ELR (cell line): ENCODE measurements at regions not wholly inside any gene's neighbourhood (a gene's known extent, or its start where the extent isn't known, plus 50 kb on each side); places are given as distances from the start of the nearest gene placed in this dataset.
"Not testable (repeated sequence)": the region's sequence is repeated elsewhere in the genome, so short reads cannot be mapped to it uniquely, and the experiment has no call there.

Experiments used
- DNase-seq: peaks from one replicate; pipeline ENCODE4 v3.0.0-alpha.2; 2015; ENCODE audit warnings: low read depth

DNA sequence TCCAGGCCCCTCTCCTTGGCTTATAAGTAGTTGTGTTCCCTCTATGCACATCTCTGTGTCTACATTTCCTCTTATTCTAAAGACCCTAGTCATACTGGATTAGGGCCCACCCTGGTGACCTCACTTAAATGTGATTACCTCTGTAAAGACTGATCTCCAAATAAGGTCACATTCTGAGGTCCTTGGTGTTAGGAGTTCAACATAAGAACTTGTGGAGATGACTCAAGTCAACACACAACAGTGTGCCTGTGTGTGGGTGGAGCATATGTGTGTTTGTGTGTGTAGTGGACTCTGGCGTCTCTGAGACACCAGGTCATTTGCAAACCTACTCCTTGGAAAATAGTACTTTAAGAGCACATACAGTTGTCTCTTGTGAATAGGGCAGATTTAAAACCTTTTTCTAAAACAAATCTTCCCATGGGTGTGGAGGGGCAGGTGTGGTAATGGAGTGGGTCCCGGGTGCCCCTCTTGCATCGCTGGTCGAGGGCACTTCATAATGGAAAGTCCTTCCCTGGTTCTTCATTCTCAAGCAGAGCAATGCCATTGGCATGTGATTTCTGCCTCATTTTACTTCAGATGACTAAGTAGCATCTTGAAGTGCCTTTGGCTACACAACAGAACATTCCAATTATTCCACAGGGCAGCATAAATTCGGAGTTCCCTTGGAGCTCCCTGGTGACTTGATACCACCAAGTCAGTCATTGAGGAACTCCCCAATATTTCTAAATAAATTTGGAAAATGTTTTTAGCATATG lies 84.4 kb downstream of the C9orf152 start:
- peak; percentile 84 for DNase-seq

DNA sequence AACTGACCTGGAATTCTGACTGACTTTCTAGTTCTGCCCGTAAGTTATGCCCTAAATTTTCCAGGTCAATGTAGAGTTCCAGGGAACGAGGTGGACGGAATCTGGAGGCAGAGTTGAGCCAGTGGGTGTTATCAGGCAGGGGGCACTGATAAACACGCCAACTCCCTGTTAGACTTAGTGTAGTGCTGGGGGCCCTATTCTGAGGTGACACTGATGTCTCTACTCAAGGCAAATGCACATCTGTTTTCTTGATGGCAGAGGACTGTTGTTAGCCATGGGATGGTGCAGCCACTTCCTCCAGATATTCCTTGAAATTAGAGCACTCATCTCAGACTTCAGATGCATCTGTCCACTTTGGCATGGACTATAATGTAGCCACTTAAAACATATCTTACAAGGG lies 83.5 kb downstream of the C9orf152 start:
- no peak for DNase-seq

DNA sequence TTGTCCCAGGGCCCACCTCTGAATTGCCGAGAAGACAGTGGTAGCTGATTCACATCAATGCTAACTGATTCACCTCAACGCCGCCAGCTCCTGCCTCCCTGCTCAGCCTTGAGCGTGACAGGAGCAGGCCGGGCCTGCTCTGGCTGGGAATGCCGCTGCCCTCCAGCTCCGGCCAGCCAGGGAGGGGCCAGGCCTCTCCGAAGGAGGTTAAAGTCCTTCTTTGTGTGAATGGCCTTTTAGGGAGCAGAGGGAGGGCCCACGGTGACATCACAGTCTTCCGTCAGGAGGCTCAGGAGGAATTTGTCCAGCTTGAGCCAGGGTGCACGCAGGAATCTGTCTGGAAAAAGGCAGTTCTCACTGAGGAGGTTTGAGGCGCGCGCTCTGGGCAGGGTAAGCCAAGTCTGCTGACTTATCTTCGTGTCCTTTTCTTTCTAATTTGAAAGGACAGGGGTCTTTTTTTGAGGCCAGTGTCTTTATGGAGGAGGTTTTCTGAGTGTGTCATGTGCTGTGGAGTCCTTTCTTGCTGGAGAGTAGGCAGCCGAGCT lies 82.7 kb downstream of the C9orf152 start:
- DNase-seq: peak; percentile 83

DNA sequence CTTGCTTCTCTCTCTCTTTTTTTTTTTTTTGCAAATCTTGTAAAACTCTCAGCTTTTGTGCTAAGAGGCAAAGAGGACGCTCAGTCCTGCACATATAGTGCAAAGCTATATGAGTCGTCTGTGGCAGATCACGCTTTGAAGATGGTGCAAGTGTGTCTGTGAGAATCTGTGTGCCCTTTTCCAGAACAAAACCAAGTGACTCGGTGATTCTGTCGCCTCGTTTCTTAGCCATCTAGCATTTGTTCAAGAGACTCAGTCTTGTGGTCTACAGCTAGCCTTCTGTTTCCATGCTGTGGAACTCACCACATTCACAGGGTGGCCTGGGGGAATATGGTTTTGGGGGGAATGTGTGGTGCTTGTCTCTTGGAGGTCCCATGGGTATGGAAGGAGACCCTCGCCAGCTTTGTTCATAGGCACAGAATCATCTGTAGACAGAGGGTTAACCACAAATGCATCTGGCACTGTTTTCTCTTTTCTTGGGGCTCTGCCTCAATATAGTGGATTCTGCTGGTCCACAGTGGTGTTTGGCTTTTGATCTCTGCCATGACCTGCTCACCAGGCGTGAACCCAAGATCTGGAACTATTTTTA lies 82.1 kb downstream of the C9orf152 start:
- DNase-seq: no peak

DNA sequence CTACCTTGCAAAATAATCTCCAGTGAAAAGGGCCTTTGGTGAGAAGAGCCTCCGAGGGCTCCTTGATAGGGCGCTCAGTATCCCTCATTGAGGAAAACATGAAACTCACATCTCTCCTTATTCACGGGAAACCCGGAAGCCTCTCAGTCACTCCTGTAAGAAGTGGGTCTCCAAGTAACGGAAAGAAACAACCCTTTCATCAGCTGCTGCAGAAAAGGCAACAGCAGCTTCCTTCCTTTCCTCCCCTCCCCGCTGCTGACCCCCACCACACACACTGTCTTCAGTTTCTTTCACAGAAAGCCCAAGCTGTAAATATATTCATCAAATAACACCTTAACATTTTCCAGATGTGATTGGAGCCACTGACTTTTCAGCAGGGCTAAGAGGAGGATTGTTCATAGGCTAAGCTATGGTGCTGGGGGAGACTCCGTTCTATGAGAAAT lies 81.4 kb downstream of the C9orf152 start:
- DNase-seq: no peak

DNA sequence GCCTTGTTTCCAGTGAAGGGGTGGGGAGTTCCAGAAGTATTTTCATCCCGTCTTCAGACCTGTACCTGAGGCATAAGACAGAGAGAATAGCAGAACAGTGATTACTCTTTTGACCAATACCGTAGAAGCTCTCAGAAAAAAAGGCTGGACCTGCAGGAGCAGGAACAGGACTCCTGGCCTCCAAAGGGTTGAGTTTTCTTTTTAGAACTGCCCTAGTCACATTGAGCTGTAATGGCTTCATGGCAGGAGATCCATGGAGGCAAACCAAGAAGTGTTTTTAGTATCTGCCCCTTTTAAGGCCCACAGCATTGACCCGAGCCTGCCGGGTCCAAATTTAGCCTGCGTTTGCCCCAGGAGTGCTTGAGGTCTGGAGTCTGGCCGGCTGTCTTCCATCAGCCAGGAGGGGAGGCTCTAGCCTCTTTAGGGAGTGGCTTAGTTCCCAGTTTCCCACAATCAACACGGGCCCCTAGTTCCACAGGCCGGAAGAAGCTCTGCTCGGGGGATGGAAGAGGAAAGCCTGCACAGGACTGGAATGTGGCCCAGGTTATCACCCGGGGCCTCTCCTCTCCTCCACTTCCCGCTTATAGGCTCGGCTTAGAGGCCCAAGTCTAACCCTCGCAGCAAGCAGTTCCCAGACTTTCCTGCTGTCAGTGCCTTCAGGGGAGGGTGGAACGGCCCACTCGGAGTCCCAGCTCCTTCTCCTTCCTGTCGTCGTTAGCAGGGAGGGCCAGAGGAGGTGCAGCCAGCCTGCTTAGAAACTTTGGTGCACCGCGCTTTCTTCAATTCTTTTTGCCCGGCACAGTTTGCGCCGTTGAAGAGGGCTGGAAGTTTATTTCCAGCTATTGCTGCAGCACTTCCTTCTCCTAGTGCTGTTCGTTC lies 80.7 kb downstream of the C9orf152 start:
- no peak for DNase-seq

DNA sequence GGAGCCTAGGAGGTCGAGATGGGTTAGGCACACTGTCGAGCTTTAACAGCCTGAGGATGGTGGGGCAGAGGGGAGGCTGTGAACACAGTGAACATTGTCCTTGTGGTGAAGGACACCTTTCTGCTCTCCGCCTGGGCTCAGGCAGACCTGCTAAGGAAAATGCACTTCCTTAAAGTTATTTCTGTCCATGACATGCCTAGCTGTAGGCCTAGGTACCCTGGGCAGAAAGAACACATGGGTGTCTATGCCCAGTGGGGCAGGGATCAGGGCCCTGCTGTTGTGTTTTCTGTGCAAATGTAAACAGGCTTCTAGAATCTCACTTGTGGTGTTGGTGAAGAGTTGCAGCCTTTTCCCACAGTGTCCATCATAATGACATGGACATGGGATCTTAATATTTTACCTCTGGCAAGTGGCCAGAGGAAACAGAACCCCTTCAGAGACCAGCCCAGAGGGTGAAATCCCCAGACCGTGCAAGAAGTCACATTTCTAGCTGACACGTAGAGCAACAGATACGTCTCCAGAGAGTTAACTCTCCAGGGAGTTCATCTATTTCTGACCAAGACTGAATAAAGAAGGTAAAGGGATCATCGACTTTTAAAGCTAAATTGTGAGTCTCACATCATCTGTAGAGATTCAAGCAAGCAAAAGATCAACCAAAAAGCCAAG lies 79.2 kb downstream of the C9orf152 start:
- DNase-seq: no peak

DNA sequence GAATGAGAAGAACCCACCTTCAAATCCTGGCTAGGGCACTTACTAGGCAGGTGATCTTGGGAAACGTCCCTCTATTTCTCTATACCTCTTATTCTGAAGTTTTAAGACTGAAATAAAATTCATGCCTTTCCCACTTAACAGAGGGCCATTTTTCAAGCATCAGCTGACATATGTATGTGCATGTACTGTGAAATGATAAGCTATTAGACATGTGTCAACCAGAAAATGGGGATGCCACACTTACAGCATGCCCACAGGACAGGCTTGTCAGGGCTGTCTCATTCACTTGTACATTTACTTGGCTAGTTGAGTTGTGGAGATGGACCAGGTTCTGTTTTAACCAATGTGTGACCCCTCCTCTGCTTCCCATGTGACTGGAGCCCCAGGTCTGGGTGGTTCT lies 78.5 kb downstream of the C9orf152 start:
- no peak for DNase-seq

DNA sequence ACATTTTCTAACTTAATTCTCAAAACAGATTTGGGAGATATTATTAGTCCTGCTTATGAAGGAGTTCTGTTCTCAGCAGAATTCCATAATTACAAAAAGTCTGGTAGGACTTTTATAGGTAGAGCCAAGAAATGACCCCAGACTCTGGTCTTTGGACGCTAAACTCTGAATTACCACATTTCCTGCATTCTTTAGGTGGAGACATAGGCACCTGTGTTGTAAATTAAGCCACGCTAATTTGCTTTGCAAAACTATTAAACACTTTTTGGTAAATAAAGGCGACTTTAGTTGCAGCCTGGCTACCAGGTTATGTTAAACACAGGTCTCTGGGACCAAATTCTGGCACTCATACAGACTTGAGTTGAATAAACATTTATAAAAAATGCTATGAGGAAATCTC lies 77.7 kb downstream of the C9orf152 start:
- DNase-seq: no peak

DNA sequence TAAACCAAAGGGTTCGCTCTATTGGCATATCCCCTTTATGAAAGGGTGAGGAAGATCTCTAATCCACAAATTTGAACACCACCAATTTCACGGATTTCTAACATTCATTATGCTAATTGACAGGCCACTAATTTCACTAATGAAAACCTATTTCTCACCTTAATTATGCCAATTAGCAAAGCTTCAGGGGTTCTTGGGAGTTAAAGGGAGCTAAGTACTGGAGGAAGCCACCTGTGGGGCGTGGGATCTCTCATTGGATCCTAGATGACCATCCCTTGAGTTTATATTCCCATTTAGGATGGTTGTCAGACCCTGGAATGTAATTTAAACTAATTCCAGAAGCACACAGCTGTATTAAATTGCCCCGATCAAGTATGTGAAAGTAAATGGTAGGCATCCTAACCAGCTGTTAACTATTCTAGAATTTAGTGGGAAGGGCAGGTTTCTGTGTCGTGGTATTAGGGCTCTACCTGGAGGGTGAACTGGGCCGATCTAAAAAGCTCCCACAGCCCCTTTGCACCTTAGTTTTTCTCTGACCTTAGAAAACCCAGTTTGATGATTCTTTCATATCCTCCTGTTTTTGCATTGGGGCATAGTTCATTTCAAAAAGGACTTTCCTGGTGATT lies 77.1 kb downstream of the C9orf152 start:
- no peak for DNase-seq

DNA sequence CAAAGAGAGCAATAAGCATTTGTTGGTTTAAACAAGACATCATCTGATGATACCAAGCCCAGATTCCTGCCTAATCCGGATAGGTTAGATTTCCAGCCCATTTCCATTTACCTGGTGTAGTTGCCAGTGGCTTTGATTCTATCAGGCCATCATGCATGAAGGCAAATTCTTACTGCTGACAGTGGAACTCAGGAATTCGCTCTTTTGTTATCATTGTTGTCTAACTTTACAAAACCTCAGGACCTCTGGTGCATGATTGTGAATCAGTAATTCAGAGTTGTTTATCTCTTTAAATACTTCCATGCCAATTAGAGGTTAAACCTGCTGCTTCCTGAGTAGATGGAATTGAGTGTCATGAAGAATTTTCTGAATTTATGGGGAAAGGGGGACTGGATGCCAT lies 76.5 kb downstream of the C9orf152 start:
- peak; percentile 67 for DNase-seq

DNA sequence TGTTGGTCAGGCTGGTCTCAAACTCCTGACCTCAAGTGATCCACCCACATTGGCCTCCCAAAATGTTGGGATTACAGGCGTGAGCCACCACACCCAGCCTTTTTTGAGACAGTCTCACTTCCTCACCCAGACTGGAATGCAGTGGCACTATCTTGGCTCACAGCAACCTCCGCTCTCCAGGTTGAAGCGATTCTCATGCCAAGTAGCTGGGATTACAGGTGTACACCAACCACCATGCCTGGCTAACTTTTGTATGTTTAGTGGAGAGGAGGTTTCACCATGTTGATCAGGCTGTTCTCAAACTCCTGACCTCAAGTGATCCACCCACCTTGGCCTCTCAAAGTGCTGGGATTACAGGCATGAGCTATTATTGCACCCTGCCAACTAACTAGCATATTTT lies 75.4 kb downstream of the C9orf152 start:
- DNase-seq: not testable (repeated sequence)

DNA sequence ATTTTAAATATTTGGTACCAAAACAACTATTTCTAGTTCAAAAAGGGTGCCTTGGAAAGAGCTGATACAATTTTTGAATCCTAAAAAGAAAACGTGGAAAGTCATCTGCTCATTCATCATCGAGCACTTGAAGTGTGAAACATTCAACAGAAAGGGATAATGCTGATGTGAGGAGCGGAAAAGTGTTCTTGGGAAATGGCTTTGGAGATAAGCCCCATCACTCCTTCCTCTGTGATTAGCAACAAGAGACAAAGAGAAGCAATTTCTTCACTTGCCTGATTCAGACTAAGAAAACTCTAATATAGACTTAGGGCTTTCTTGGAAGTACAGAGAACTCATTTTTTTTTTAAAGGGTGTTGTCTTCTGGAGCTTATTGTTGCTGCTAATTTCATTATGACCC lies 74.9 kb downstream of the C9orf152 start:
- no peak for DNase-seq

DNA sequence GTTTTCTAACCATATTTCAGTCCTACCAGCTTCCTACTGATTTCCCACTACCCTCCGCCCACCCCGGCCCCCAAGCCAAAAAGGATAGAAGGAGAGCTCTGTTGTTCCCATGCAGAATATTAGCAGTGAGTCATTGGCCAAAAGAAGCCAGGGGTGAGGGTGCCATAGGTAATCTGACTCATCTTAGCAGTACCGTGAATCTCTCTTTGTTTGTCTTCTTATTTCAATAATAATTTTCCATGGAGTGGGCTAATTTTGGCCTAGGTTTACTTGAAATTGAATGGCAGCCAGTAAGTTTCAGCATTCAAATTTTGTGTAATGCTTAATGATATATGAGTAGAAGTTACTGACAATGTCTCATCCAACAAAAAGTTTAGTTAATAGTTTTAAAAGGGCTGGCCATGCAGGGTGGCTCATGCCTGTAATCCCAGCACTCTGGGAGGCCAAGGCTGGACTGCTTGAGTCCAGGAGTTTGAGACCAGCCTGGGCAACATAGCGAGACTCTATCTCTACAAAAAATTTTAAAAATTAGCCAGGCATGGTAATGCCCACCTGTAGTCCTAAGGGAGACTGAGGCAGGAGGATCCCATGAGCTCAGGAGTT lies 74.2 kb downstream of the C9orf152 start:
- peak; percentile 69 for DNase-seq

DNA sequence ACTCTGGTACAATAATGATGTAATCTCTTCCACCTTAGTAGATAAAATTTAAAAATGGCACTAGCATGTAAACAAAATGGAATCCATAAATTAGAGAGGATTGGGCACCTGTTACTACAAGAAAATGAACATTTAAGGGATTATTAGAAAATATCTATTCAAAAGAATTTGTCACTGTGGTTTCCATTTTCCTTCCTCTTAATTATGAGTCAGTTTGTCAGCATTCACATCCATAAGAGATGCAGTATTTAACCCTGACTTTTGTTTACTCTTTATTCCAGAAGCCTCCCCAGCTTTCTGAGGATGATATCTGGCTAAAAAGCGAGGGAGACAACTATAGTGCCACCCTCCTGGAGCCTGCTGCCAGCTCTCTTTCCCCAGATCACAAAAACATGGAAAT lies 72.1 kb downstream of the C9orf152 start:
- peak; percentile 54 for DNase-seq

DNA sequence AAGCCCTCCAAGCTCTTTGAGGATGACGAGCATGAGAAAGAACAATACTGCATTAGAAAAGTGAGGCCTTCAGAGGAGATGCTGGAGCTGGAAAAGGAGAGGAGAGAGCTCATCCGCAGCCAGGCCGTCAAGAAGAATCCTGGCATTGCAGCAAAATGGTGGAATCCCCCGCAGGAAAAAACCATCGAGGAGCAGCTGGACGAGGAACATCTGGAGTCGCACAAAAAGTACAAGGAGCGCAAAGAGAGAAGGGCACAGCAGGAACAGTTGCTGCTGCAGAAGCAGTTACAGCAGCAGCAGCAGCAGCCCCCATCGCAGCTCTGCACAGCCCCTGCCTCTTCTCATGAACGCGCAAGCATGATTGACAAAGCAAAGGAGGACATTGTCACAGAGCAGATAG lies 71.2 kb downstream of the C9orf152 start:
- DNase-seq: no peak

DNA sequence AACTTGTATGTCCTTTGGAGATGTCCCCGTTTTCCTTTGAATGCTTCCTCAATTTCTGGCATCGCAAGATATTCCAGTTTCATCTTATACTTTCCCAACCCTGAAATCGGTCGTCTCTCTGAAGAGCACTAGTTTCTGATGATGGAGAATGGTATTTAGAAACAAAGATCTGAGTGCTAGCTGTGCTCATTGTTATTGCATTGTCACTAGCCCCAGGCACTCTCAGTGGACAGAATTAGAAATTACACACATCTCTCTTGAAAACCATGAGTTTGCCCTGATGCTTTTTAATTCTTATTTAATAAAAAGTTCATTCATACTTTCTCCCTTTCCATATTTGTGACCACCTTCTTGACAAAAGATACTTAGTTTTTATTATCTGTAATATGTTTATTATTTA lies 67.7 kb downstream of the C9orf152 start:
- DNase-seq: peak; percentile 65

DNA sequence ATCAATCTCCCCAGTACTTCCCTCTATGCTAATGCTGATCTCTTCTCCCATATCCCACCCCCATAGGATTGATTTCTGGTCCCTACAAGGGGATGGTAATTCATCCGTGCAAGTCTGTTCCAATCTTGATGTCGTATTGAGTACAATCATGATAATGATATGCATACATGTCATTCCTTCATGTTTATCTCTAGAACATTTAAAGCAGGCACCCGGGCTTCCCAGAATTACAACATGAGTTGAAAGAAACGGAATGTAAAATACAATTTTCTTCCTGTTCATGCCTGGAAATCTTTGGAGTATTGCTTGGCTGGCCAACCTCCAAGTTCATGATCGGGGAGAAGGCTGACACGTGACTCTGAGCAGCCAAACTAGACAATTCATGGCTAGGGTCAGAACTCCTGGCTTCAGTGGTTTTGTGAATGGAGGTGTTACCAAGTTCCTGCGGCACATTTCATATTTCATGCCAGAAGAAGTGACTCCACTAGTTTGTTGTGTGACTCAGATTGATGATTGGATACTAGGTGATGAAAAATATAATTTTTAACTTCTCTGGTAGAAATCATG lies 66.6 kb downstream of the C9orf152 start:
- DNase-seq: peak; percentile 93

DNA sequence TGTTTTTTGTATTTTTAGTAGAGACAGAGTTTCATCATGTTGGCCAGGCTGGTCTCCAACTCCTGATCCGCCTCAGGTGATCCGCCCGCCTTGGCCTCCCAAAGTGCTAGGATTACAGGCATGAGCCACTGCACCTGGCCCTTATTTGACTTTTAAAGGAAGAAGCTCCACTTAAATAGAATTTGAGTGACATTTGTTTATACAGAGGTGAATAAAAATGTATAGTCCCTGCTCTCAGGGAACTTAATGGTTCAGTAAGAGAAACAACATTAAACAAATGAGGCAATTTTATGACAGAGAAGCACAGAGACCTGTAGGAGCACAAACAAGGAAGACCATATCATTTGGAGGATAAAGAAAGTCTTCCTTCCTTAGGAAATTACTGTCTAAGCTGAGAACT lies 65.7 kb downstream of the C9orf152 start:
- no peak for DNase-seq

DNA sequence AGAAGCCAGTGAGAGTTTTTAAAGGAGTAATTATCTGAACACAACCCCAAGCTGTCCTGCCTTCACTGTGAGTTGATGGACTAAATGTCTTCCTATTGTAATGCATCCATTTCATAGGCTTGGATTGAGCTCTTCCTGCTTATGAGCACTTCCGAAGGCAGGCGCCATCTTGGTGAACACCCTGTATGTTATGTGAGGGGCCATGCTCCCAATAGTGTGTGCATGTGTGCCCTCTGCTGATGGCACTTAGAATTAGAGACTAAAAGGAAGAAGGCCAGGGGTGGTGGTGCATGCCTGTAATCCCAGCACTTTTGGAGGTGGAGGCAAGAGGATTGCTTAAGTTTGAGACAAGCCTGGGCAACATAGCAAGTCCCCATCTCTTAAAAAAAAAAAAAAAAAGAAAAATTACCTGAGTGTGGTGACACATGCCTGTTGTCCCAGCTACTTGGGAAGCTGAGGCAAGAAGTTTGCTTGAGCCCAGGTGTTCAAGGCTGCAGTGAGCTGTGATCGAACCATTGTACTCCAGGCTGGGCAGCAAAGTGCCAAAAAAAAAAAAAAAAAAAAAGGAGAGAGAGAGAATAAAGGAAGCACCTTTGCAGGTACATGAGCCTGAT lies 65.0 kb downstream of the C9orf152 start:
- DNase-seq: peak; percentile 39
